OCI-LY1 (cell line): ENCODE measurements at regions not wholly inside any gene's neighbourhood (a gene's known extent, or its start where the extent isn't known, plus 50 kb on each side); places are given as distances from the start of the nearest gene placed in this dataset.

Source experiments
- H2AFZ ChIP-seq: fragments of 200-600 bp; sonication (generic), shearing (Covaris generic); 2 replicates; pipeline ENCODE4 v1.6.0; 2014; ENCODE audit warnings: antibody characterized with exemption, mild to moderate bottlenecking, low read length
- H3F3A ChIP-seq: fragments of 200-600 bp; sonication (generic), shearing (Covaris generic); 2 replicates; pipeline ENCODE4 v1.6.0; 2014; ENCODE audit warnings: mild to moderate bottlenecking, antibody characterized with exemption, low read length, moderate library complexity; ENCODE audit not compliant: insufficient read depth
- H3K27ac ChIP-seq: fragments of 200-600 bp; sonication (generic); 2 replicates; pipeline ENCODE4 v1.5.1; 2014; ENCODE audit warnings: low read length, mixed run types, mild to moderate bottlenecking, low read depth; ENCODE audit not compliant: poor library complexity, severe bottlenecking
- H3K27me3 ChIP-seq: fragments of 200-600 bp; sonication (generic); 2 replicates; pipeline ENCODE4 v1.6.0; 2014; ENCODE audit warnings: antibody characterized with exemption, mild to moderate bottlenecking, low read length, moderate library complexity; ENCODE audit not compliant: insufficient read depth
- H3K36me3 ChIP-seq: fragments of 200-600 bp; sonication (generic); 2 replicates; pipeline ENCODE4 v1.6.1; 2014; ENCODE audit warnings: mild to moderate bottlenecking, antibody characterized with exemption, low read length, moderate library complexity, mixed read lengths; ENCODE audit not compliant: insufficient read depth
- H3K4me1 ChIP-seq: fragments of 200-600 bp; sonication (generic); 2 replicates; pipeline ENCODE4 v1.5.1; 2014; ENCODE audit warnings: mild to moderate bottlenecking, low read length, moderate library complexity; ENCODE audit not compliant: insufficient read depth, severe bottlenecking
- H3K4me2 ChIP-seq: fragments of 200-600 bp; sonication (generic), shearing (Covaris generic); 2 replicates; pipeline ENCODE4 v1.6.1; 2014; ENCODE audit warnings: low read length
- H3K4me3 ChIP-seq: fragments of 200-600 bp; sonication (generic); 2 replicates; pipeline ENCODE4 v1.5.1; 2014; ENCODE audit warnings: low read length, low read depth, mild to moderate bottlenecking, mixed read lengths; ENCODE audit not compliant: poor library complexity, severe bottlenecking
- H3K79me2 ChIP-seq: fragments of 200-600 bp; shearing (Covaris generic); 2 replicates; pipeline ENCODE4 v1.6.1; 2016; ENCODE audit warnings: mixed run types, low read length, mixed read lengths; ENCODE audit not compliant: insufficient read depth
- H3K9ac ChIP-seq: fragments of 200-600 bp; sonication (generic), shearing (Covaris generic); 2 replicates; pipeline ENCODE4 v1.6.1; 2014; ENCODE audit warnings: mild to moderate bottlenecking, low read length, mixed read lengths
- H3K9me2 ChIP-seq: fragments of 200-600 bp; sonication (generic), shearing (Covaris generic); 2 replicates; pipeline ENCODE4 v1.6.1; 2014; ENCODE audit warnings: low read depth, mild to moderate bottlenecking, low read length, mixed read lengths
- H3K9me3 ChIP-seq: fragments of 200-600 bp; shearing (Covaris generic); 2 replicates; pipeline ENCODE4 v1.6.1; 2014; ENCODE audit warnings: low read length, mixed read lengths
- H4K20me1 ChIP-seq: fragments of 200-600 bp; sonication (generic), shearing (Covaris generic); 2 replicates; pipeline ENCODE4 v1.6.0; 2016; ENCODE audit warnings: mild to moderate bottlenecking, low read length; ENCODE audit not compliant: insufficient read depth
- CTCF ChIP-seq: fragments of 200-600 bp; sonication (generic), shearing (Covaris generic); IDR thresholded peaks from 2 replicates; pipeline ENCODE4 v1.5.1; 2017; ENCODE audit warnings: mild to moderate bottlenecking, antibody characterized with exemption, low read length, moderate library complexity, mixed read lengths
- EZH2 ChIP-seq: fragments of 200-600 bp; sonication (generic), shearing (Covaris generic); IDR thresholded peaks from 2 replicates; pipeline ENCODE4 v1.8.0; 2017; ENCODE audit warnings: borderline replicate concordance, mixed run types, mild to moderate bottlenecking, antibody characterized with exemption, low read length, moderate library complexity, mixed read lengths

DNA sequence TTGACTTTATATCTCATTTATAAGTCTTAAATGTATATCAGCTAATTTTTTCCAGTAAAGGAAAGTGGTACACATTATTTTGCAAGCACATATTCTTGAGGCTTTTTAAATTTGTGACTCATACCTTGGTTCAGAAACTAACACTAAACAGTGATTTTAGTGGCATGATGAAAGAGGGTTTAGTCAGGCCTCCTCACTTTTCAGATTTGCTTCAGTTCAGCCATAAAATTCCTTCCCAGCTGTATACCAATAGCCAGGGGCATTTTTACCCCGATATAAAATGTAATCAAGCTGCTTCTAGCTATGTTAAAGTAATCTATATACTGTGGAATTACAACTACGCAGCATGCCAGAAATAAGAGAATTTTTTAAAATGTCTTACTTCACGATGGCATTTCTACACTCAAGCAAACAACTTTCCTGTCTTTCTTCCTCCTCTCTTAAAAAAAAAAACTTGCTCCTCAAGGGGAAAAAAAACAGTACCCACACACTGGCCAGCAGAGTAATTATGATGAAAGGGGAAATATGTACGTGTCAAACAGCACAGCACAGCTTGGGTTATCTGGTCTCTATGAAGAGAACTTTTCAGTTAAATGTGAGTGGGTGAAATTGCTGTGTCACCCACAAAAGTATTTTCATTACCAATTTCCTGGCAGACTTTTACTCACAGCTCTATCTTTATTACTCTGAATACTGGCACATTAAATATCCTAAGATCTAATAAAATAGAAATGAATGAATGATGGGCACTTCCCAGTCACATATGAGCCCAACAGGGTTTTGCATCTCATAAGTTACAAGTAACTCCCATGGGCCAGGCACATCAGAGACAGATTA, 244.8 kb upstream of the TENT5A start:
- Histone ChIP-seq H2AFZ (no peak overlapping the region), H3K36me3 (no peaks in the 10 kb centered on the region), H3K9ac (no peak overlapping the region), H3F3A (no peaks in the 10 kb centered on the region), H3K27ac (no peak overlapping the region), H4K20me1 (no peaks in the 10 kb centered on the region), H3K27me3 (no peaks in the 10 kb centered on the region), H3K79me2 (no peaks in the 10 kb centered on the region), H3K4me1 (no peaks in the 10 kb centered on the region), H3K9me2 (no peaks in the 10 kb centered on the region), H3K9me3 (no peaks in the 10 kb centered on the region), H3K4me3 (no peak overlapping the region), H3K4me2 (no peak overlapping the region)
- no peak for TF ChIP-seq CTCF
- TF ChIP-seq EZH2, result no peak

GRCh38 chr6:81996414-81996813, 243.9 kb upstream of the TENT5A start:
- Histone ChIP-seq H3K9me3 (no peaks in the 10 kb centered on the region), H3K27me3 (no peaks in the 10 kb centered on the region), H3K9ac (no peak overlapping the region), H3K79me2 (no peaks in the 10 kb centered on the region), H3K9me2 (no peaks in the 10 kb centered on the region), H3K4me2 (no peak overlapping the region), H3K27ac (no peak overlapping the region), H4K20me1 (no peaks in the 10 kb centered on the region), H3K36me3 (no peaks in the 10 kb centered on the region), H3K4me3 (no peak overlapping the region), H3K4me1 (no peaks in the 10 kb centered on the region), H2AFZ (no peak overlapping the region), H3F3A (no peaks in the 10 kb centered on the region)
- TF ChIP-seq CTCF (no peak), EZH2 (no peak)

DNA sequence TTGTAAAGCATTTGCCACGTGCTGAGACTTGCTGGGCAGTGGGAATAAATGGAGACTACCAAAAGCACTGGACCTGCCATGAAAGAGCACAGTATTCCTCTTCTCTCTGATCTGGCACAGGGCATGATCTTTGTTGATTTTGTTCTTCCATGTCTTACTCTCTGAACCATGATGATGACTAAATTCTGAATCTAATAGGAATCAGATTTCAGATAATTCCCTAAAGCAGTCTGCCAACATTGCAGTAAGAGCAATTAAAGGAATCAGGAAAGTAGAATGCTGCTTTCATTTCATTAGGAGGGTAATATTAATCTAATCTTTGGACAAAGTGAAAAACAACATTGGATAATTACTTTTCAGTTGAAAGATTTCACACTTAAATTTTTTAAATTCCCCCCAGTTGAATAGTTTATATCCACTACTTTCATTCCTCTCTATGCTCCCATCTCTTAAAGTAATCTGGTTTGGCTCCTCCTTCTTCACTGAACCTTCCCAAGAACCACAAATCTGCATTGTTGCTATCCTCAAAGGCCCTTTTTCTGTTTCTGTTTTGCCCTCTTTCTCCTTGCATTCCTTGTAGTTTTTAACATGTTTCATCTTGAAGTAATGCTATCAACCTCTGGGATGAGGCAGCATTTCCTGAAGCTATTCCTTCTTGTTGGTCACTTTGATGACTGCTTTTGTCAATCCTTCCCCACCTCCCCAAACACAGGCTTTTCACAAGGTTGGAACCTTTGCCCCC, 243.2 kb upstream of the TENT5A start:
- no peak overlapping the region for H3K4me2 ChIP-seq
- no peaks in the 10 kb centered on the region for H3K27me3 ChIP-seq

More for the DNA sequence above, 243.2 kb upstream of the TENT5A start:
- Histone ChIP-seq H3K9ac (no peak overlapping the region), H3K27ac (no peak overlapping the region), H3F3A (no peaks in the 10 kb centered on the region), H2AFZ (no peak overlapping the region), H4K20me1 (no peaks in the 10 kb centered on the region), H3K9me3 (no peaks in the 10 kb centered on the region), H3K4me3 (no peak overlapping the region), H3K4me1 (no peaks in the 10 kb centered on the region), H3K36me3 (no peaks in the 10 kb centered on the region), H3K79me2 (no peaks in the 10 kb centered on the region), H3K9me2 (no peaks in the 10 kb centered on the region)
- TF ChIP-seq EZH2, result no peak
